Memory B cell (primary cell): ENCODE measurements at regions not wholly inside any gene's neighbourhood (a gene's known extent, or its start where the extent isn't known, plus 50 kb on each side); places are given as distances from the start of the nearest gene placed in this dataset.

Experiments
- ATAC-seq: fragments of 150-1000 bp; cut with Tn5 transposase; 2 replicates; pipeline ENCODE4 v1.10.0; 2021; ENCODE audit warnings: low read depth, mild to moderate bottlenecking, moderate library complexity
- DNase-seq, 2 donors: peaks; one replicate each; pipeline ENCODE4 v3.0.0; 2022; ENCODE audit warnings: low spot score in 2 of 2
- H3K27ac Mint-ChIP-seq: one replicate; pipeline ENCODE4 v1.8.0; 2022; ENCODE audit warnings: mild to moderate bottlenecking, moderate library complexity, mixed read lengths
- H3K27me3 Mint-ChIP-seq: one replicate; pipeline ENCODE4 v1.8.0; 2022; ENCODE audit warnings: mixed read lengths
- H3K36me3 Mint-ChIP-seq: one replicate; pipeline ENCODE4 v1.8.0; 2022; ENCODE audit warnings: mild to moderate bottlenecking, mixed read lengths
- H3K4me1 Mint-ChIP-seq: one replicate; pipeline ENCODE4 v1.8.0; 2022; ENCODE audit warnings: mixed read lengths
- H3K4me3 Mint-ChIP-seq: one replicate; pipeline ENCODE4 v1.8.0; 2022; ENCODE audit warnings: mild to moderate bottlenecking, moderate library complexity, mixed read lengths
- H3K9me3 Mint-ChIP-seq: one replicate; pipeline ENCODE4 v1.8.0; 2022; ENCODE audit warnings: mixed read lengths

DNA sequence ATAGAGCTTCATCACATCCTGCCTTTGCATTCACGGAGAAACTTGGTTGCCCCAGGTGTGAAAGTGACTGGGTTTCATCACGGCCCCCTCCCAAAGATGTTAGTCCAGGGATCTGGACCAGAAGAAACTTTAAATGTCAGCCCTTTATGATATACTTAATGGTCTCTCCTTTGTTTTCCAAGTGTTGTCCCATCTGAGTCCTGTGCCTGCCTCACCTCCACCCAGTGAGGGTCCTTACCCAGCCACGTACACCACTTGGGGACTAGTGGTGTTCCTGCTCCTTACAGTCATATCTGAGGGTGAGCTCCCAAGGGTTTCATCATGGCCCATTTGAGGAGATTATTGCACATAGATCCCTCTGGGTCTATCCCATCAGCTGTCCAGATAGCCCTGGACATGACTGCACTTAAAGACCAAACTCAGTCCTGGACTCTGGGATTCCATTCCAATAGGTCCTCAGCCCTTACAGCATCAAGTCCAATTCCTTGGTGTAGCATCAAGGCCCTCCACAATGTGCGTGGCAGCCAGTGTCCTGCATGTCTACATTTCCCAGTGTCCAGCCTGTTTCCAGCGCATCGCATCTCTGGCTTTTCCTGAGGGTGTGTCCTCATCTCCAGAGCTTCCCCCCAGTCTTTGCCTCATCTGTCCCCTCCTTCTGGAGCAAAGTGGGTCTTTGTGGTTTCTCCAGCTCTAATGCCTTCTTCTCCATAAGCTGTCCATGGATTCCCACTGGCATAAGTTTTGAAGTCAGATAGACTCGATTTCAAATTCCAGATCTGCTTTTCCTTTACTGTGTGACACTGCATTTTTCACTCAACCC lies 351.6 kb downstream of the MYCN start:
- no peaks in the 10 kb centered on the region for H3K9me3 Mint-ChIP-seq
- no peak overlapping the region for H3K27ac Mint-ChIP-seq
- no peaks in the 10 kb centered on the region for H3K4me1 Mint-ChIP-seq

DNA sequence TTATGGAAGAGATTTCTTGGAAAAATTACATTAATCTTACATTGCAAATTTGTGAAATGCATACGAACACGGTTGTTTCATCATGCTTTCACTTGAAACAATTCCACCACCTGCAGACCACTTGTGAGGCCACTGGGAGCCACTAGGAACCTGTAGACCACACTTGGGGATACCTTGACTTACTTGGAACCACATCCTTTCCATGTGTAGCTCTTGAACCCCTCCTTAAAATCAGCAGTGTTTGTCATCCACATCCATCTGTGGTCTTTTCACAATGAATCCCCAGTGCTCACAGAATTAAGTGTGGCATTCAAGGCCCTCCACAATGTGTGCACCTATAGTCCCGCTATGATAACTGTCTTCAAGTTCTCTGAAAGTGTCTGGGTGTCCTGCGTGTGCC lies 350.9 kb downstream of the MYCN start:
- Mint-ChIP-seq H3K27ac (no peak overlapping the region), H3K9me3 (no peaks in the 10 kb centered on the region), H3K4me3 (no peak overlapping the region), H3K27me3 (peaks cover 1% of the 10 kb centered on the region), H3K4me1 (no peaks in the 10 kb centered on the region), H3K36me3 (no peaks in the 10 kb centered on the region)
- DNase-seq, result no peak
- no peak for ATAC-seq

More for the DNA sequence above, 351.6 kb downstream of the MYCN start:
- no peak for DNase-seq
- Mint-ChIP-seq H3K4me3 (no peak overlapping the region), H3K27me3 (peaks cover 3% of the 10 kb centered on the region), H3K36me3 (no peaks in the 10 kb centered on the region)
- no peak for ATAC-seq

DNA sequence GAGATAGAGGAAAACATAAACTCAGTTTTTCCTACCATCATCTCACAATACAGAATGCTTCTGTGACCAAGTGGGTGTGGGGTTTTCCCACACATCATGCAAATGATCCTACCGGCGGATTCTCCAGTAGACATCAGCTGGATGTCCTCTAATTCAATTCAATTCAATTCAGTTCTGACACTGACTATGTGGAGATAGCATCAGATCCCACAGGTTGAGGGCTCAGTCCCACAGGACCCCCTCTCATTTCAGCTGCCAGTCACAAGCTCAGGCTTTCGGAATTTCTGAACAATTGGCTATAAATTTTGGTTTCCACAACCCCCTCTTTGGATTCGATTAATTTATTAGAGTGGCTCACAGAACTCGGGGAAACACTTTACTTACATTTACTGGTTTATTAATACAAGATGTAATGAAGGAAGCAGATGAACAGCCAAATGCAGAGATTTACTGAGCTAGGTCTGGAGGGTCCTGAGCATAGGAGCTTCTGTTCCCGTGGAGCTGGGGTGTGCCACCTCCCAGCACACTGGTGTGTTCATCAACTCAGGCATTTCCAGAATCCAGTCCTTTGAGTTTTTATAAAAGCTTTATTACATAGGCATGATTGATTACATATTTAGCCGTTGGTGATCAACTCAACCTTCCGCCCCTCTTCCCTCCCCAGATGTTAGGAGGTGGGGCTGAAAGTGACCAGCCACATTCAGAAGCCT lies 350.1 kb downstream of the MYCN start:
- Mint-ChIP-seq H3K27me3 (peaks cover 1% of the 10 kb centered on the region), H3K36me3 (no peaks in the 10 kb centered on the region), H3K9me3 (no peaks in the 10 kb centered on the region), H3K4me3 (no peak overlapping the region), H3K27ac (no peak overlapping the region), H3K4me1 (no peaks in the 10 kb centered on the region)
- no peak for ATAC-seq
- DNase-seq, result no peak

DNA sequence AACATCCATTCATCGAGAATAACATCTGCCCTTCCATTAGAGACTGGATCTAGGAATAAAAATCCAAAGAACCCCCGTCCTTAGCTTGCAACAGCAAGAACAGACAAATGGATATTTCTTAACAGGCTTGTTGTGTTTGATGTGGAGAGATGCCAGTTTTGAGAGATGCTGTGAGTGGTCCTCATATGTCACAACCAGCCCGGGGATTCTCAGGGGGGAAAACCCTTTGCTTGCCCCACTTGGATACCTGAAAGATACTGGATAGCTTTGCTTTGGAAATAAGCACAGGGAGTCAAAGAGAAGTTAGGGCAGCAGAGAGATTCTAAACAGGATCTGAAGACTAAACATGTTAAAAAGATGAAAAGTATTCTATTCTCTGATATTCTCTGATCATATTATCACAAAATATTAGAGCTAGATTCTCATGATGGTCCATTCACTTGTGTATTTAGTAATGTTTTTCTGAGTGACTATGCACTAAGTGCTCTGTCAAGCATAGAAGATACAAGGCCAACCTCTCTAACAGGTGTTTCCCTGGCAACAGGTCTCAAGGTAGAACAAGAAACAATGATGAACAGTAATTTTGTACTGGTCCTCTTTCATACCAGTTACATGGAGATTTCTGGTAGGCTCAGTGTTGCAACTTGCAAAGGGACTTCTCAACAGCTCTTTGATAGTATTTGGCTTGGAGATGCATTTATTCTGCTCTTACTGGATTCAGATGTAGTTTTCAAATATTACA lies 348.2 kb downstream of the MYCN start:
- H3K4me1 Mint-ChIP-seq, result no peaks in the 10 kb centered on the region
- H3K36me3 Mint-ChIP-seq, result no peaks in the 10 kb centered on the region
- H3K27ac Mint-ChIP-seq, result no peak overlapping the region
- ATAC-seq, result no peak
- no peaks in the 10 kb centered on the region for H3K9me3 Mint-ChIP-seq
- H3K4me3 Mint-ChIP-seq, result no peak overlapping the region
- H3K27me3 Mint-ChIP-seq, result peaks cover 4% of the 10 kb centered on the region
- no peak for DNase-seq

DNA sequence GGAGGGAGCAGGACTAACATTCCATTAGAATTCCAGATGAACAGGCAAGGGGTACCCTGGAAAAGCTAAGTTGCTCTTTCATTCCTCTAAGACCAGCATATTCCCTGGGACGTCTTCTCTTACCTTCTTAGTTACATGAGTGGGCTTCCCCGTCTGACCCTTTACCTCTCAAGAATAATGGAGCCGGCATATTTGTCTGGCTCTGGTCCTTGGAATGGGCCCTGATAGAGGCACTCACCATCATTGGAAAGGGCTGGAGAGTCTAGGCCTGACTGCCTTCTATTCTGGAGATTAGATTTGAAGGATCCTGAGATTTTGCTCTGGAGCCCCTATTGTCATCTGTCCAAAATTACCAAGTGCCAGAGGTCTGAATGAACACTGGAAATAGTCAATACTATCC lies 347.5 kb downstream of the MYCN start:
- DNase-seq (no peak), ATAC-seq (no peak)
- Mint-ChIP-seq H3K36me3 (no peaks in the 10 kb centered on the region), H3K27me3 (peaks cover 5% of the 10 kb centered on the region), H3K4me1 (no peaks in the 10 kb centered on the region), H3K4me3 (no peak overlapping the region), H3K9me3 (no peaks in the 10 kb centered on the region), H3K27ac (no peak overlapping the region)

DNA sequence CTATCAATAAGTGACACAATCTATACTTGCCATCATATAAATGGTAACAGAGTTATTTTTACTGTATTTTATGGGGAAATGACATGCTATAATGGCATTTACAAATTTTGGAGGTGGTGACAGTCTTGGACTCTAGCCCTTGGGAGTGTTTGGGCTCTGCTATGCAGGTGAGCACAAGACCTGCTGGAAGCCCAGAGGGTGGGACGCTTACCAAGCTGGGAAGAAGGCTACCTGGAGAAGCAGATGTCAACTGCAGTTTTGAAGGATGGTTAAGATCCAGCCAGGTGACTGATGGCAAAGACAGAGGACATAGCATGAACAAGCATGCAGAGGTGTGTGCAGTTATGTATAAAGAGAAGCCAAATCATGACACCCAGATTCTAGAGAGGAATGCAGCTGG lies 346.9 kb downstream of the MYCN start:
- H3K4me3 Mint-ChIP-seq, result no peak overlapping the region
- ATAC-seq, result no peak
- no peaks in the 10 kb centered on the region for H3K36me3 Mint-ChIP-seq
- H3K9me3 Mint-ChIP-seq, result no peaks in the 10 kb centered on the region
- H3K4me1 Mint-ChIP-seq, result no peaks in the 10 kb centered on the region
- H3K27ac Mint-ChIP-seq, result no peak overlapping the region
- DNase-seq, result no peak
- peaks cover 5% of the 10 kb centered on the region for H3K27me3 Mint-ChIP-seq

DNA sequence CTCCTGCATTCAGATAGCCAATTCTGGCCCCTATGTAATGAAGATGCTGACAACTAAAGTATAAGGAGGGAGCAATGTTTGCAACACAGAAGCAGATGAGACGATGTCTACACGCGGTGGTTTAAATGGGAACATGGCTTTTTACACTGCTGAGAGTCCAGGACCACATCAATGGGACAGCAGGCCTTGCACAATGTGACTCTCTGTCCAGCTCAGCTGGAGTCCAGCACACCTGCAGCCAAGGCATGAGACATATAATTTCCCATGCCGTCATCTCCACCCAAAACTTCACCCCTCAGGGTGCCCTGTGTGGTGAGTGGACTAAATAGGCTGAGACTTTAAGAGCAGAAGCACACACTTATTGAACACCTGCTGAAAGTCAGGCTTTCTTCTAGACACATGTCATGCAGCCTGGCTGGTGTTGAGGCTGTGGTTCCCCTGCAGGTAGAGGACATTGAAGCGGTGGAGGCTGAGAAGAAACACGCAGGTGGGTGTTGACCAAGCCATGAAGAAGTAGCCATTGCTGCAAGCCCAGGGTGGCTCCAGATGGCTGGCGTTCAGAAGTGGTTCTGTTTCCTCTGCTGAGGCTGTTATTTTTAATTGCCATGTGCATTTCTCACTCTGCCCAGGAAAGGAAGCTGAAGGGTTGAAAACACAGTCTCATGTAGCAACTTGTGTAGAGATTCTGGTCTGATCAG lies 345.6 kb downstream of the MYCN start:
- no peak for ATAC-seq
- no peaks in the 10 kb centered on the region for H3K4me1 Mint-ChIP-seq
- DNase-seq, result no peak
- H3K36me3 Mint-ChIP-seq, result no peaks in the 10 kb centered on the region
- H3K4me3 Mint-ChIP-seq, result no peak overlapping the region
- peaks cover 5% of the 10 kb centered on the region for H3K27me3 Mint-ChIP-seq
- H3K27ac Mint-ChIP-seq, result no peak overlapping the region
- no peaks in the 10 kb centered on the region for H3K9me3 Mint-ChIP-seq

DNA sequence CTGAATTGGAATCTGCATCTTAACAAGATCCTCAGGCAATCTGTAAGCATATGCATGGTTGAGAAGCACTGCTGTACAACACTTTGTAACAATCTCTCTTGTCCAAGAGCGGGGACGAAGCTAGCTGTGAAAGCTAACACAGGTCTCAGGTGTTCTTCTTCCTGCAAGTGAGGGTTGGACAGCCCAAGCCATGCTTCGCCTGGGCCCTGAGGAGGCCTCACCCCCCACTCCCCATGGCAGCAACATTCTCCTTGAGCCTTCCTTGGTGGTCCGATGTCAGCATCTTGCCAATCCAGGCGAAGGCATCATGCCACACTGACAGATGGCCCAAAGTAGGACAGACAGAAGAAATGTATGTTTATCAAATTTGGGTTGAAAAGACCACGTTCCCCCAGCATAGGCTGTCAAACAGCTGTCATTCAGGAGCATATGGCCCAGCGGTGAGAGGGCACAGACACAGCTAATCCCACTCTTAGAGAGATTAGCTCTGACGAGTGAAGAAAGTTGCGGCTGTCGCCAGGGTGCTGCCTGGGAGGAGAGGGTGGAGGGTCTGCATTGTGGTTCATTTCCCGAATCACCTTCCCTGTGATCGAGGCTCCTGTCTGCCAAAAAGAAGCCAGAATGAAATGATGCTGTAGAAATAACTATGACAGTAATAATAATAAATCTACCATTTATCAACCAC lies 344.7 kb downstream of the MYCN start:
- Mint-ChIP-seq H3K4me1 (no peaks in the 10 kb centered on the region), H3K36me3 (no peaks in the 10 kb centered on the region), H3K27ac (no peak overlapping the region), H3K27me3 (peaks cover 5% of the 10 kb centered on the region), H3K9me3 (no peaks in the 10 kb centered on the region), H3K4me3 (no peak overlapping the region)
- no peak for ATAC-seq
- no peak for DNase-seq

DNA sequence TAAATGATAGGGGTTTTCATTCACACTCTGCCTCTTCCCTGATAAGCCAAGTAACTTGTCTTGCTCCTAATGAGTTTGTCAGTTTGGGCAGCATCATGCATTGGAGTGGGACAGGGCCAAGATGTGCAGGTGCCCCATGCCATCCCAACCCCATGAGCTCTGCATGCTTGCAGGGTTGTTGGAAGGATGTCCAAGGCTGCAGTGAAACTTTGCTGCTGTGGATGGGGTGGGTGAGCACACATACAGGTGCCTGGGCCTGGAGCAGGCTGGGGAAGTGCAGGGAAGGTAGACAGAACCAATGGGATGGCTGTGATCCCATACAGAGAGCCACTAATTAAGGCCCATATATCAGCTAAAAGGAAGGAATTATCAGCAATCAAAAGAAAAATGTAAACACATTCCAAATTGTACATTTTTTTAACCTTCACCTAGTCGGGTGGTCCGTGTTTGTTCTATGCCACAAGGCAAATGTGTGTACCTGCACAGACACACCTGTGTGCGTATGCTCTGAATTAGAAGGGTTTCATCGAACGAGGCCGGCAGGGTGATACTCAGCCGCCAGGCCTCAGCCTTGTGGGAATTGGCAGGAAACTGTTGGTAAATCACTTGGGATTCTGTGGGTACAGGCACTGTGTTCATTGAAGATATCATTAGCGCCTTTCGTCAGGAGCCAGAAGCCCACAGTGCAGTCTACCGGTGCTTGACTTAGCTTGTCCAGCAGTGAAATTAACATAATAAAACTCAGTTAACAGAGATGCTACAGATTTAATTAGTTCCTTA lies 342.9 kb downstream of the MYCN start:
- ATAC-seq (no peak), DNase-seq (no peak)
- no peaks in the 10 kb centered on the region for H3K36me3 Mint-ChIP-seq
- no peaks in the 10 kb centered on the region for H3K9me3 Mint-ChIP-seq
- H3K4me1 Mint-ChIP-seq, result no peaks in the 10 kb centered on the region
- no peak overlapping the region for H3K27ac Mint-ChIP-seq
- H3K4me3 Mint-ChIP-seq, result no peak overlapping the region
- H3K27me3 Mint-ChIP-seq, result peaks cover 6% of the 10 kb centered on the region

DNA sequence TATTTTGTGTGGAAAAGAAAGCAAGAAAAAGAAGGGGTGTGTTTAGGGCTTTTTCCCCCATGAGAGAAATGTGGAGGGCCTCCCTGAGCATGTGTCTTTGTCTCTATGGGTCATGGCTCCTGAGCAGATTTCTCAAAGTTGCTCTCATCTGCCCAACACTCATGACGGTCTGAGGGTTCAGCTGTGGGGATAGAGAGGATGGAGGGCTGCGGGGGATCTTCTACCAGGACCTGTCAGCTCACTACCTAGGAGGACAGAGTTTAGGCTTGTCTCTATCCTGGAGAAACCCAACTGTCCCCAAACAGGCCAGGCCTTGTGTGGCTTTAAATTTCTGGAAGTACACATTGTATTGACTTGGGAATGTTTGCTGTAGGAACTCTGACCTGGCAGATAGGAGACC lies 342.2 kb downstream of the MYCN start:
- Mint-ChIP-seq H3K4me1 (no peaks in the 10 kb centered on the region), H3K36me3 (no peaks in the 10 kb centered on the region), H3K4me3 (no peak overlapping the region), H3K27me3 (peaks cover 7% of the 10 kb centered on the region), H3K9me3 (no peaks in the 10 kb centered on the region), H3K27ac (no peak overlapping the region)
- ATAC-seq, result no peak
- no peak for DNase-seq

DNA sequence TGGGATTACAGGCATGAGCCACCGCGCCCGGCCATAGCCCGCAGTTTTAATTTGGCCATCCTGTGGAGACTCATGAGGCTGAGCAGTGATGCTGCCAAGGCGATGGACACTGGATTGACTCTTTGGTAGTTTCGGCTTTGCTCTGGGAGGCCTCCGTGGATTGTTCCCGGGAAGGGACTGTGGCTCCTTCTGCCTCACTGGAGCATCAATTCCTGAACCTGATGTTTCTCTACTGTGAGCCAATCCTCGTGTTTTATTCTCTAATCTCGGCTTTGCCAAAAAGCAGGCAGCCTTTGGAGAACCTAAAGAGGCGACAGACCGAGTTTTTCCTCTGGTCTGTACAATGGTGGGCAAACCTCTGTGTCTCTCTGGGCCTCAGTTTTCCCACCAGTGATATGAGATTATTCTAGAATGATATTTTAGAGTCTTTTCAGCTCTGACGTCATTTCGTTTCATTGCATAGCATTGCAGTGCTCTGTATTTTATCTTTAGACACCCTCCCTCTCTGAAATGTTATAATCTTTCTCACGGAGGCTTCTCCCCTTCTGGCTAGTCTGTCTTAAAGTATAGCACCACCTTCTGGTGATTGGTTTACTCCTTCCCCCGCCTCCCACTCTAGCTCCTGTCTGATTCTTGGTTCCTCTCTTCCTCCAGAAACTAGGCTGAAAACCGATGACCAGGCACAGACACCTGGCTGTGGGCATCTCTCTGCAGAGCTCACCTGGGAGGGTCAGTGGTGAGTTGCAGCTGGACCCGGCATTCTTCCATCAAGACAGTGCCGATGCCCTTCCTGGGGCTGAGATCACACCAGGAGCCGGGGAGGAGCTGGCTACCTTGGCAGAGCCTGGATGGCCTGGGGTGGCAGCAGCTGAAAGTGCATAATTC lies 341.3 kb downstream of the MYCN start:
- Mint-ChIP-seq H3K27me3 (peaks cover 7% of the 10 kb centered on the region), H3K9me3 (no peaks in the 10 kb centered on the region), H3K4me1 (no peaks in the 10 kb centered on the region), H3K27ac (no peak overlapping the region), H3K4me3 (no peak overlapping the region), H3K36me3 (no peaks in the 10 kb centered on the region)
- no peak for ATAC-seq
- DNase-seq, result no peak

DNA sequence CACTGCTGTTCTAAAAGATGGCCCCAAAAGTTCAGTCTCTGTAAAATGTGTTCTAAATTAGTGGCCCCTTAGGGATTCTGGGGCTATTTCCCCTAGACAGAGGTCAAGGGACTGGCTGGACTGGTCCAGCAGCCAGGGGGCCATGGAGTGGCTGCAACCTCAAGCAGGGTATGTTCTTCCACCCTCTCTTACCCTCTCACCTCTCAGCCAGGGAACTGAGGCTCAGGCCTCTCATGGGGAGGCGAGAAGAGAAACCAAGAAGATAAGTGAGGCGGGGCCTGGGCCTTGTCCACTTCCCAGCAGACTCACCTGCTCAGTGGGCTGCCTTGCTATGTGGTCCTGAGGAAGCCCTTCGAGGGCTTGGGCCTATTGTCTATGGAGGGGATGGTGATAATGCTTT lies 339.7 kb downstream of the MYCN start:
- Mint-ChIP-seq H3K4me1 (no peaks in the 10 kb centered on the region), H3K27ac (no peak overlapping the region), H3K9me3 (no peaks in the 10 kb centered on the region), H3K36me3 (no peaks in the 10 kb centered on the region), H3K27me3 (peaks cover 7% of the 10 kb centered on the region), H3K4me3 (no peak overlapping the region)
- ATAC-seq, result no peak
- DNase-seq, result no peak
